Right renal pelvis (tissue), 4 donors: ENCODE measurements at regions not wholly inside any gene's neighbourhood (a gene's known extent, or its start where the extent isn't known, plus 50 kb on each side); places are given as distances from the start of the nearest gene placed in this dataset.
"Not testable (repeated sequence)": the region's sequence is repeated elsewhere in the genome, so short reads cannot be mapped to it uniquely, and the experiment has no call there.

Experiments
- DNase-seq, 4 donors: peaks; one replicate each; pipeline ENCODE4 v3.0.0-alpha.2; 2013; ENCODE audit warnings: low read depth in 4 of 4, low spot score in 3 of 4, missing footprints in 1 of 4

DNA sequence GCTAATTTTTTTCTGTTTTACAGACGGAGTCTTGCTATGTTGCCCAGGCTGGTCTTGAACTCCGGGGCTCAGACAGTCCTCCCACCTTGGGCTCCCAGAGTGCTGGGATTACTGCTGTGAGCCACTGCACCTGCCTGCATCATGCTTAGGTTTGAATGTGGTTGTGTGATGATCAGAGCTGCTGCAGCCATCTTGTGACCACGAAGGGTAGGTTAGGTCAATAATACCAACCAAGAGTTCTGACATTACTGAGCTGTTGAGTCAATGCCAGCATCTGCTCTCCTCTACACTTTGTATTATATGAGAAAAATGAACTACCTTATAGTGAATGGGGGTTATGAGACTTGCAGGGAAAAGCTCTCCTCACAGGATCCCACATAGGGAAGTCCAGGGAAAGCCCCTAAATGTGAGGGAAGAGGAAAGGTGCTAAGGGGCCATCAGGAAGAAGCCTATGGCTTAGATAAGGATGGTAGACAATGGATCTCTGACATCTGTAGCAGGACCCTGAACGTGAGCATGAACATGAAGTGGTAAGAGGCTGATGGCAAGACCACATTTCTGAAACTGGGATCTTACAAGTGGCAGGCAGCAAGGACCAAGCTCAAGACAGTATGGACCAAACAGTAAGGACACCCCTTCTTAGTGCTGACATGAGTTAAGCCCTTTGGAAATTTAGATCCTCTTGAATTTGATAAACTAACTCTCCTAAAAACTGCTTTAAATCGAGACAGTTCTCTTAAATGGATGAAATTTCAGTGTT is 75.7 kb upstream of the ZNF169 start:
- DNase-seq = no peak

DNA sequence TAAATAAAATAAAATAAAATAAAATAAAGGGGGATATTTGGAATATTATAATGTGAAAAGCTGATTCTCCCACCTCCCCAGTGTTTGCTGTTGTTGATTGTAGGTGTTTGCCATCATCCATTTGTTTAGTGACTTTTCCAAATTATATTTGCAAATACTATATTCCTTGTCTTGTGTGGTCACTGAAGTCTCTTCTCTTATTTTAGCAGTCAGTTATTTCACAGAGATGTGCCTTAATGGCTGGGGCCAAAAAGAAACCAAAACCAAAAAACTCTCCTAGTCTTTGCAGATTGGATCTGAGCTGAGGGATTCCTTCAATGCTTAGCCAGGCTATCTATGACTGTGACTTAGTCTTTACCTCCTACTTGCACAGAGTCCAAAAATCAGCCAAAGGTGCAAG is 70.9 kb upstream of the ZNF169 start:
- no peak for DNase-seq

DNA sequence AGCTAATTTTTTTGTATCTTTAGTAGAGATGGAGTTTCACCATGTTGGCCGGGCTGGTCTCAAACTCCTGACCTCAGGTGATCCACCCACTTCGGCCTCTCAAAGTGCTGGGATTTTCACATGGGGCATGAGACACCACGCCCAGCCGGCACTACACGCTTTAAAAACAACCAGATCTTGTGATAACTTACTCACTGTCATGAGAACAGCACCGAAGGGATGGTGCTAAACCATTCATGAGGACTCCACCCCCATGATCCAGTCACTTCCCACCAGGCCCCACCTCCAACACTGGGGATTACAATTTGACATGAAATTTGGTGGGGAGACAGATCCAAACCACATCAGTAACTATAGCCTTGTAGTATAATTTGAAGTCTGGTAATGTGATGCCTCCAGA is 67.4 kb upstream of the ZNF169 start:
- not testable (repeated sequence) for DNase-seq

DNA sequence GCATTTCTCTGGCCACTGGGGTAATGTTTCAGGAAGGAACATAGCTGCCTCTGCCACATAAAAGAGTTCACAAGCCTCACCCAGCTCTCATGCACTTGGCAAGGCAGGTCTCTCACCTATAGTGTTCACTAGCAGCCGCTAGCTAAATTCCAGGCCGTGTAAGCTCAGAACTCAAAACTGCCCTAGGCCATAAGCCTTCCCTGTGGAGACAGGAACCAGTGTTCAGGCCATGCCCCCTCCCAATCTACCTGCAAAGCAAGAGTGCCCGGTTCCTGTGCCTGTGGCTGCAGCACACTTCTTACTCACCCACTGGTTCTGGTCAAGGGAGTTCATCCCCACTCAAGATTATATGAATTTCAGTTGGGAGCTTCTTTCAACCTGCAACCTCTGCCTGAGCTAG is 60.7 kb upstream of the ZNF169 start:
- no peak for DNase-seq

DNA sequence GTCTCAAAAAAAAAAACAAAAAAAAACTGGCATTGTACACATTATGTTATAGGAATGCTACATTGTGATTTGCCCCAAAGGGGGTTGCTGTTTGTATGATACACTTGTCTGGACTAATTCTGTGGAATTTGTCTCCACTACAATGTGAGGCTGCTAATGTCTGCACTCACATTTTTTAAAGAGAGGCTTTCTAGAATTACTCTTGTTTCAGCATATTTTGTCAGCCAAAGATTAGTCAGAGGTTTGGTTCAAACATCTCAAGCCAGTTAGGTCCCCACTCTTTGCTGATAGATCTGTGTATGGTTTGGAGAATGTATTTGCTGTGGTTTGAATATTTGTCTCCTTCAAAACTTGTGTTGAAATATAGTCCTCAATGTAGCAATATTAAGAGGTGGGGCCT is 59.3 kb upstream of the ZNF169 start:
- DNase-seq = no peak

DNA sequence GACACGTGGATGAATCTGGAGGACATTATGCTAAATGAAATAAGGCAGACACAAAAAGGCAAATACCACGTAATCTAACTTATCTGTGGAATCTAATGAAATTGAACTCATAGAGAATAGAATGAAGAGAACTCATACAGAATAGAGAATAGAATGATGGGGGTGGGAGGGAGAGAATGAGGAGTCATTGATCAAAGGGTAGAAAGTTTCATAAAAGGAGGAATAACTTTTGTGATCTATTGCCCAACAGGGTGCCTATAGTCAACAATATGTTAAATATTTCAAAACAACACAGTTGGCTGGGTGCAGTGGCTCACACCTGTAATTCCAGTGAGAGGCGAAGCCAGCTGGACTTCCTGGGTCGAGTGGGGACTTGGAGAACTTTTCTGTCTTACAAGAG is 54.9 kb upstream of the ZNF169 start:
- DNase-seq = no peak

DNA sequence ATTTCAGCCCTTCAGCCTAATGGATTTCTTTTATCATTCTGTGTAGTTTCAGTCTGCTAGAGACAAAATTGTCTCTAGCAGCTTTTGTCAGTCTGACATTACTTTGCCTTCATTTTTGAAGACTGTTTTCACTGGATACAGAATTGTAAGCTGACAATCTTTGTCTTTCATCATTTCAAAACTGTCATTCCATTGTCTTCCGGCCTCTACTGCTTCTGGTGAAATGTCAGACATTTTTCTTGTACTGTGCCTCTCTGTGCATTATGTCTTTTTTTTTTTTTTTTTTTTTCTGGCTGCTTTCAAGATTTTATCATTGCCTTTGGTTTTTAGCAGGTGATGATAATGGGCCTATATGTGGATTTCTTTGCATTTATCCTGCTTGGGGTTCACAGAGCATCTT is 51.3 kb upstream of the ZNF169 start:
- no peak for DNase-seq
